ENCODE measurements at regions not wholly inside any gene's neighbourhood (a gene's known extent, or its start where the extent isn't known, plus 50 kb on each side); places are given as distances from the start of the nearest gene placed in this dataset.

- Histone ChIP-seq H3K4ac (replicated peaks; ENCODE audit: insufficient read length, low read depth, low read length) (no peak overlapping the region), H4K20me1 (replicated peaks in 1 of 2; ENCODE audit: control insufficient read depth in 1 of 2, insufficient read depth in 2 of 2, low read length in 2 of 2) (no peaks in the 10 kb centered on the region), H3K23ac (ENCODE audit: insufficient read length) (no peak overlapping the region), H4K91ac (replicated peaks; ENCODE audit: insufficient read length, low read length) (no peak overlapping the region), H2BK12ac (ENCODE audit: low read depth, low read length) (peak overlapping the region; percentile 20; the same call in 1 of the 2 replicates), H3K56ac (replicated peaks; ENCODE audit: insufficient read length, low read depth, low read length) (no peak overlapping the region), H3K23me2 (ENCODE audit: low read depth, low read length) (no peaks in the 10 kb centered on the region), H3K27me3 (replicated peaks in 1 of 4; ENCODE audit: control insufficient read depth in 3 of 4, extremely low read depth in 1 of 4, insufficient read depth in 3 of 4, low read length in 3 of 4) (no peaks in the 10 kb centered on the region), H2BK120ac (replicated peaks; ENCODE audit: low read depth, low read length) (no peak overlapping the region), H3K36me3 (ENCODE audit: control insufficient read depth in 2 of 4, insufficient read depth in 4 of 4, low read length in 3 of 4) (no peaks in the 10 kb centered on the region), H2BK5ac (ENCODE audit: low read depth, low read length) (no peak overlapping the region), H4K8ac (ENCODE audit: extremely low read depth, insufficient read depth, low read length) (no peak overlapping the region), H3K4me3 (ENCODE audit: extremely low read depth in 1 of 4, insufficient read depth in 2 of 4, low read depth in 3 of 4, low read length in 4 of 4) (no peak overlapping the region), H3K79me2 (ENCODE audit: control insufficient read depth in 1 of 2, insufficient read depth in 2 of 2, low read length in 2 of 2) (no peaks in the 10 kb centered on the region), H3K27ac (ENCODE audit: low read depth, low read length) (no peak overlapping the region), H3K14ac (ENCODE audit: insufficient read length) (no peak overlapping the region), H4K5ac (ENCODE audit: insufficient read length, low read depth, low read length) (no peak overlapping the region), H3K18ac (ENCODE audit: extremely low read depth, low read length) (no peak overlapping the region), H3K9me3 (ENCODE audit: insufficient read depth in 2 of 2, low read depth in 1 of 2, low read length in 1 of 2) (no peaks in the 10 kb centered on the region), H3K4me2 (ENCODE audit: insufficient read depth in 1 of 2, low read depth in 2 of 2, low read length in 2 of 2) (no peak overlapping the region), H2BK20ac (ENCODE audit: low read length) (no peak overlapping the region), H2AK5ac (ENCODE audit: low read depth, low read length) (no peak overlapping the region), H3K4me1 (replicated peaks in 1 of 4; ENCODE audit: control insufficient read depth in 3 of 4, insufficient read depth in 4 of 4, low read length in 3 of 4) (peaks cover 0 to 4% (median 0%) of the 10 kb centered on the region in 4 experiments; a peak in 1 of 7 replicates), H2BK15ac (ENCODE audit: low read length) (0 out of 2 replicates have a peak overlapping the region, but pooled peaks have one; percentile 8), H2AFZ (ENCODE audit: low read length) (no peak overlapping the region), H3K79me1 (ENCODE audit: low read depth, low read length) (no peaks in the 10 kb centered on the region), H3K9ac (replicated peaks in 1 of 4; ENCODE audit: extremely low read depth in 1 of 4, low read depth in 3 of 4, low read length in 3 of 4) (no peak overlapping the region)
- POLR2A ChIA-PET (ENCODE audit: partially characterized antibody): no interaction called here
- DNase-seq (ENCODE audit: low read depth in 1 of 2, low spot score in 2 of 2): no peak
- TF ChIP-seq RAD21 (IDR thresholded peaks at IDR 0.05 in 1 of 2, conservative IDR thresholded peaks at IDR 0.05 in 1 of 2; ENCODE audit: low read depth in 2 of 2, low read length in 2 of 2) (peak in 1 of 2 experiments; percentile 19; a peak in 1 of 4 replicates), SUZ12 (IDR thresholded peaks at IDR 0.05; ENCODE audit: low read length) (no peak)
- CTCF ChIA-PET (ENCODE audit: partially characterized antibody): interaction anchor here (0.7 to 2.0 kb wide), 5 partner anchors 10 to 144 kb away, joined by 3 to 4 read pairs (median 3); no protein-coding TSS in a partner anchor
- no peak for FAIRE-seq
- WGBS, 2 experiments (ENCODE audit: extremely low coverage in 1 of 2, insufficient coverage in 1 of 2, insufficient read length in 1 of 2, insufficient replicate concordance in 2 of 2, low coverage in 1 of 2, low lambda C conversion rate in 2 of 2, missing lambda C conversion rate in 1 of 2): 92% methylated on average over 5 of the region's 5 CpGs; no CpG with 5 or more reads in 1 of the 2 experiments
Measured at GRCh38 chr5:3430691-3431090, 164.9 kb upstream of the IRX1 start.
